GM12891 (cell line): ENCODE measurements at regions not wholly inside any gene's neighbourhood (a gene's known extent, or its start where the extent isn't known, plus 50 kb on each side); places are given as distances from the start of the nearest gene placed in this dataset.
"Not testable (repeated sequence)": the region's sequence is repeated elsewhere in the genome, so short reads cannot be mapped to it uniquely, and the experiment has no call there.

Source experiments
- PAX5 ChIP-seq: IDR thresholded peaks from 2 replicates; pipeline ENCODE4 v1.6.1; 2011; ENCODE audit warnings: low read length, moderate library complexity, mild to moderate bottlenecking; ENCODE audit not compliant: insufficient read depth, severe bottlenecking
- POLR2A ChIP-seq: IDR thresholded peaks from 2 replicates; pipeline ENCODE4 v1.6.1; 2011; ENCODE audit warnings: low read depth, low read length, control low read depth
- POLR2AphosphoS5 ChIP-seq: IDR thresholded peaks from 2 replicates; pipeline ENCODE4 v1.6.1; 2011; ENCODE audit warnings: low read depth, low read length, control low read depth
- TAF1 ChIP-seq: IDR thresholded peaks from 2 replicates; pipeline ENCODE4 v1.6.1; 2011; ENCODE audit warnings: low read depth, low read length, control low read depth

DNA sequence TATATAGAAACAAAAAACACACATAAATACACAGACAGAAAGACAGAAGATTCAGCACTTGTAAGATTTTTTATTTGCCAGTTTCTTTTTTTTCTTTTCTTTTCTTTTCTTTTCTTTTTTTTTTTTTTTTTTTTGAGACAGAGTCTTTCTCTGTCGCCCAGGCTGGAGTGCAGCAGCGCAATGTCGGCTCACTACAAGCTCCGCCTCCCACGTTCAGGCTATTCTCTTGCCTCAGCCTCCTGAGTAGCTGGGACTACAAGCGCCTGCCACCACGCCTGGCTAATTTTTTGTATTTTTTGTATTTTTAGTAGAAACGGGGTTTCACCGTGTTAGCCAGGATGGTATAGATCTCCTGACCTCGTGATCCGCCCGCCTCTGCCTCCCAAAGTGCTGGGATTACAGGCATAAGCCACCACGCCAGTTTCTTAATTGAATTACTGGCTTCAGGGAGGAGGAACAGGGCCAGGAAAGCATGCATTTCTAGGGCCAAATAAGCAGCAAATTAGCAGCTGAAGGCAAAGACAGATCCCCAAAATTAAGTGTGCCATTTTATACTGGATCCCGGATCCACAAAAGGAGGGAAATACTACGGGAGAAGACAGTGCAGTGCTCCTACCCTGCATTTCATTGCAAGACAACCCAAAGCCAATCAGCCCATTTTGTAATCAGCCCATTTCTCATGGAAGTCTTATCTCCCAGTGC is 305.6 kb upstream of the CCNH start:
- TF ChIP-seq PAX5, POLR2A, TAF1, POLR2AphosphoS5: not testable (repeated sequence)
